RWPE2 (cell line): ENCODE measurements at regions not wholly inside any gene's neighbourhood (a gene's known extent, or its start where the extent isn't known, plus 50 kb on each side); places are given as distances from the start of the nearest gene placed in this dataset.

ENCODE experiments used
- ATAC-seq: fragments of 200-7000 bp; cut with Tn5 transposase; 3 replicates; pipeline ENCODE4 v1.9.1; 2021; ENCODE audit warnings: low read depth
- DNase-seq: peaks from one replicate; pipeline ENCODE4 v3.0.0-alpha.2; 2020; ENCODE audit warnings: low spot score
- H3K27ac ChIP-seq: fragments of 450-650 bp; 2 replicates; pipeline ENCODE4 v1.5.1; 2017; ENCODE audit warnings: mild to moderate bottlenecking; ENCODE audit not compliant: poor library complexity, severe bottlenecking
- H3K27me3 ChIP-seq: fragments of 250-450 bp; sonication (Bioruptor Pico); 2 replicates; pipeline ENCODE4 v1.5.1; 2021; ENCODE audit warnings: mild to moderate bottlenecking, moderate library complexity; ENCODE audit not compliant: insufficient read depth, poor library complexity, severe bottlenecking
- H3K36me3 ChIP-seq: fragments of 250-450 bp; sonication (Bioruptor Pico); 2 replicates; pipeline ENCODE4 v1.5.1; 2020; ENCODE audit warnings: low read depth, mild to moderate bottlenecking, moderate library complexity
- H3K4me1 ChIP-seq: fragments of 250-450 bp; sonication (Bioruptor Pico); 2 replicates; pipeline ENCODE4 v1.5.1; 2021; ENCODE audit warnings: mild to moderate bottlenecking, moderate library complexity; ENCODE audit not compliant: insufficient read depth, poor library complexity, severe bottlenecking
- H3K4me3 ChIP-seq: fragments of 250-450 bp; sonication (Bioruptor Pico); 2 replicates; pipeline ENCODE4 v1.5.1; 2021; ENCODE audit warnings: mild to moderate bottlenecking, moderate library complexity; ENCODE audit not compliant: severe bottlenecking
- H3K9me3 ChIP-seq: fragments of 250-450 bp; sonication (Bioruptor Pico); 2 replicates; pipeline ENCODE4 v1.5.1; 2021; ENCODE audit warnings: mild to moderate bottlenecking, moderate library complexity; ENCODE audit not compliant: severe bottlenecking
- TF ChIP-seq, protein P1 (sequence below): fragments of 450-650 bp; IDR thresholded peaks from one replicate; pipeline ENCODE4 v1.5.1; 2017; ENCODE audit warnings: mild to moderate bottlenecking, moderate library complexity; ENCODE audit not compliant: poor library complexity, severe bottlenecking

DNA sequence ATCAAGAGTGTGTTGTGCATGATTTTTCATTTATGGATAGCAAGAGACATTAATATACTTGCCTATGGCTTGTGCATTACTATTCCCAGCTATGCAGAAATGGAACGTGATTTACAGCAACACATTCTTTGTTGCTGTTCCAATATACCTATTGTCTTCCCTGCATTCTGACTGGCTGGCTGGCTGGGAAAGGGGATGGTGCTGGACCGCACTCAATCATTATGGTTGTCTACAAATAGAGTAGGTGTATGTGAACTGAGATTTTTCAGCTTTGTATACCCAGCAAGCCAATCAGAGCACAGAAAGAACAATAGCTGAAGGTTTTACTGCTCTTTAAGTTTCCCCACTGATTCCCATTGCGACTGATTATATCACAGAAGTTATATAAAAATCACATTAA, 167.5 kb downstream of the ATG4C start:
- no peak for DNase-seq
- TF ChIP-seq, protein P1, sequence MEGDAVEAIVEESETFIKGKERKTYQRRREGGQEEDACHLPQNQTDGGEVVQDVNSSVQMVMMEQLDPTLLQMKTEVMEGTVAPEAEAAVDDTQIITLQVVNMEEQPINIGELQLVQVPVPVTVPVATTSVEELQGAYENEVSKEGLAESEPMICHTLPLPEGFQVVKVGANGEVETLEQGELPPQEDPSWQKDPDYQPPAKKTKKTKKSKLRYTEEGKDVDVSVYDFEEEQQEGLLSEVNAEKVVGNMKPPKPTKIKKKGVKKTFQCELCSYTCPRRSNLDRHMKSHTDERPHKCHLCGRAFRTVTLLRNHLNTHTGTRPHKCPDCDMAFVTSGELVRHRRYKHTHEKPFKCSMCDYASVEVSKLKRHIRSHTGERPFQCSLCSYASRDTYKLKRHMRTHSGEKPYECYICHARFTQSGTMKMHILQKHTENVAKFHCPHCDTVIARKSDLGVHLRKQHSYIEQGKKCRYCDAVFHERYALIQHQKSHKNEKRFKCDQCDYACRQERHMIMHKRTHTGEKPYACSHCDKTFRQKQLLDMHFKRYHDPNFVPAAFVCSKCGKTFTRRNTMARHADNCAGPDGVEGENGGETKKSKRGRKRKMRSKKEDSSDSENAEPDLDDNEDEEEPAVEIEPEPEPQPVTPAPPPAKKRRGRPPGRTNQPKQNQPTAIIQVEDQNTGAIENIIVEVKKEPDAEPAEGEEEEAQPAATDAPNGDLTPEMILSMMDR = no peak
- peaks cover 39% of the 10 kb centered on the region for H3K27me3 ChIP-seq

DNA sequence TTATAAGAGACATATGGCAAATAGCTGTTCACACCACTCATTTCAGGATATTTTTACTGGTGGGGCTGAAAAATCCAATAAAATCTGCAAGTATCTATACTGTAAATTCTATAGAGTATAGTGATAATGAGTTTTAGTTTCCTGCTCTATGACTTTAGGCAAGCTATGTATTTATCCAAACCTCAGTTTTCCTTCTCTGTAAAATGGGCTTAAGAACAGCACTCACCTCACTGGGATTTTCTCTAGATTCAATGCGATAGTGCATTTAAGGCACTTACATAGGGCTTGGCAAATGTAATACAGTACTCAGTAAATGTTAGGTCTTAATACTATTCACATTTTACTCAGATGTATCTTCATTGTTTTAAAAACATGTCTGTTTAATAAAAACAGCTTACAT, 168.7 kb downstream of the ATG4C start:
- DNase-seq (no peak), ATAC-seq (no peak)
- no peaks in the 10 kb centered on the region for H3K4me1 ChIP-seq
- TF ChIP-seq, protein P1 = no peak
- no peak overlapping the region for H3K4me3 ChIP-seq
- H3K36me3 ChIP-seq = no peaks in the 10 kb centered on the region
- no peak overlapping the region for H3K27ac ChIP-seq
- no peaks in the 10 kb centered on the region for H3K9me3 ChIP-seq
- H3K27me3 ChIP-seq = peaks cover 39% of the 10 kb centered on the region

More for the DNA sequence above, 167.5 kb downstream of the ATG4C start:
- Histone ChIP-seq H3K4me1 (no peaks in the 10 kb centered on the region), H3K9me3 (no peaks in the 10 kb centered on the region), H3K36me3 (no peaks in the 10 kb centered on the region), H3K27ac (no peak overlapping the region), H3K4me3 (no peak overlapping the region)
- ATAC-seq = 0 out of 3 replicates have a peak, but pooled peaks have one; percentile 23

DNA sequence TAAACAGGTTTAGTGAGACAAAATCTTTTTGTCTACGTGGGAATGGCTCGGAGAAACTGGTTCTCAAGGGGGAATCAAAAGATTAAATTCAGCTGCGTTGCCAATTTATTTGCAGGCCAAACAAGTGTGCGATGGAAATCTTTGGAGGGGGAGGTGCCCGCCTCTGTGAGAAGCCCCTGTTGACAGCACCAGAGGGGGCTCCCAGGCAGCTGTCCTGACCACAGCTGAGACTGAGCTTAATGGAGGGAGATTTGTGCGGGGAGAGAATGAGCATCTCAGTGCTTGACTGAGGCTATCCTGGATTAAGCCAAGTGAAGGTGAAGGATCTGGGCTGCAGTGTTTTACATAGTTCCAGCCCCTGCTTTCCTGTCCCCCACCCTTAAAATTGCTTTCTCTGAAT, 169.7 kb downstream of the ATG4C start:
- no peaks in the 10 kb centered on the region for H3K9me3 ChIP-seq
- no peak overlapping the region for H3K27ac ChIP-seq
- peaks cover 39% of the 10 kb centered on the region for H3K27me3 ChIP-seq
- no peaks in the 10 kb centered on the region for H3K4me1 ChIP-seq
- ATAC-seq (no peak), DNase-seq (no peak)
- no peak overlapping the region for H3K4me3 ChIP-seq
- TF ChIP-seq, protein P1 = no peak
- no peaks in the 10 kb centered on the region for H3K36me3 ChIP-seq

GRCh38 chr1:62954758-62955157, 170.8 kb downstream of the ATG4C start:
- Histone ChIP-seq H3K4me3 (no peak overlapping the region), H3K27me3 (peaks cover 38% of the 10 kb centered on the region), H3K9me3 (no peaks in the 10 kb centered on the region), H3K4me1 (no peaks in the 10 kb centered on the region), H3K27ac (no peak overlapping the region), H3K36me3 (no peaks in the 10 kb centered on the region)
- TF ChIP-seq, protein P1 = no peak
- ATAC-seq = no peak
- no peak for DNase-seq

- H3K27me3 ChIP-seq = peaks cover 31% of the 10 kb centered on the region
- TF ChIP-seq, protein P1 = no peak
- ATAC-seq = no peak
These were observed 171.7 kb downstream of the ATG4C start for GRCh38 chr1:62955666-62956065.

More at GRCh38 chr1:62955666-62956065, 171.7 kb downstream of the ATG4C start:
- Histone ChIP-seq H3K9me3 (no peaks in the 10 kb centered on the region), H3K4me3 (no peak overlapping the region), H3K4me1 (no peaks in the 10 kb centered on the region), H3K36me3 (no peaks in the 10 kb centered on the region), H3K27ac (no peak overlapping the region)
- DNase-seq = no peak
